ENCODE measurements at regions not wholly inside any gene's neighbourhood (a gene's known extent, or its start where the extent isn't known, plus 50 kb on each side); places are given as distances from the start of the nearest gene placed in this dataset.

DNA sequence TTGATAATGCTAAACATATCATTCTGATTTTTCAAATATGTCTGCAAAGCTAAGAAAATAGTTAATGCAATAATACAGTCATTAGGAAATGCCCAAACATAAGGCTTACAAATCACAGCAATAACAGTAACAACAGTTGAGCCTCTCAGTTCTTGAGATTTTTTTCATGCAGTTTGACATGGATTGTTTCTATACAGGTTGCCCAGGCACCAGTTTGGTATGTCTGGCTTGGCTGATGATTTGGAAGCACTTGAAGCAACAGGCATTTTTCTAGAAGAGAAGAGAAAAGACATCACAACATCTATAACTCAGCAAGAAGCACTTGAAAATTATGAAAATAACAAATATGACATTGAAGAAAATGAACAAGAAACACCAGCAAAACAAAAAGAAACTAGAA, 78.7 kb upstream of the COL6A5 start:
- TF ChIP-seq, protein P1, sequence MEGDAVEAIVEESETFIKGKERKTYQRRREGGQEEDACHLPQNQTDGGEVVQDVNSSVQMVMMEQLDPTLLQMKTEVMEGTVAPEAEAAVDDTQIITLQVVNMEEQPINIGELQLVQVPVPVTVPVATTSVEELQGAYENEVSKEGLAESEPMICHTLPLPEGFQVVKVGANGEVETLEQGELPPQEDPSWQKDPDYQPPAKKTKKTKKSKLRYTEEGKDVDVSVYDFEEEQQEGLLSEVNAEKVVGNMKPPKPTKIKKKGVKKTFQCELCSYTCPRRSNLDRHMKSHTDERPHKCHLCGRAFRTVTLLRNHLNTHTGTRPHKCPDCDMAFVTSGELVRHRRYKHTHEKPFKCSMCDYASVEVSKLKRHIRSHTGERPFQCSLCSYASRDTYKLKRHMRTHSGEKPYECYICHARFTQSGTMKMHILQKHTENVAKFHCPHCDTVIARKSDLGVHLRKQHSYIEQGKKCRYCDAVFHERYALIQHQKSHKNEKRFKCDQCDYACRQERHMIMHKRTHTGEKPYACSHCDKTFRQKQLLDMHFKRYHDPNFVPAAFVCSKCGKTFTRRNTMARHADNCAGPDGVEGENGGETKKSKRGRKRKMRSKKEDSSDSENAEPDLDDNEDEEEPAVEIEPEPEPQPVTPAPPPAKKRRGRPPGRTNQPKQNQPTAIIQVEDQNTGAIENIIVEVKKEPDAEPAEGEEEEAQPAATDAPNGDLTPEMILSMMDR (IDR thresholded peaks at IDR 0.05): no peak
- no peak for TF ChIP-seq POLR2A (IDR thresholded peaks at IDR 0.05)
